ENCODE measurements at regions not wholly inside any gene's neighbourhood (a gene's known extent, or its start where the extent isn't known, plus 50 kb on each side); places are given as distances from the start of the nearest gene placed in this dataset.

DNA sequence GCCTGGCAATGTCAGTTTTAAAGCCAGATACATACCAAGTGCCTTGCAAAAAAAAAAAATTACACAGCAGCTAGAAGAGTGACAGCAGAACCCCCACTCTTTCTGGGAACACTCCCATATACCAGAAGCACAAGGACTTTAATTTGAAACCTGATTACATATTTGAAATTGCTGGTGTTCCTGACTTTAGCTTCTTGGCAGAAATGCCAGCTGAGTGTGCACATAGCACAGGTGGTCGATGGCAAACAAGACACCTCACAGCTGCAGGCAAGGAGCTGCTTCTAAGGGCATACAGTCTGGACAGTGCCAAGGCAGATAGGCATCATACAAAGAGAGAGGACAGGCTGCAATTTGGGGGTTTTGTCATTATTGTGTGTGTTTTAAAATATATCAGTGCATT lies 150.7 kb upstream of the SGK1 start:
- no peak for DNase-seq
- H3K27me3 Mint-ChIP-seq = no peaks in the 10 kb centered on the region
- intact Hi-C loops (cut with micrococcal nuclease) = no loop called here
- no peak overlapping the region for H3K4me3 Mint-ChIP-seq
- H3K36me3 Mint-ChIP-seq (ENCODE audit: low read depth) = no peaks in the 10 kb centered on the region
- H3K9me3 Mint-ChIP-seq = no peaks in the 10 kb centered on the region
- no peak overlapping the region for H3K27ac Mint-ChIP-seq
- peaks cover 11% of the 10 kb centered on the region for H3K4me1 Mint-ChIP-seq (ENCODE audit: low read depth)
- ChIA-PET CTCF (interaction anchor here (0.6 to 1.2 kb wide), 3 partner anchors 19 to 311 kb away, joined by 3 to 4 read pairs (median 3); no protein-coding TSS in a partner anchor), POLR2A (interaction anchor here (0.5 to 0.7 kb wide), 3 partner anchors 12 to 79 kb away, joined by 3 read pairs; no protein-coding TSS in a partner anchor)
- TF ChIP-seq, protein P1, sequence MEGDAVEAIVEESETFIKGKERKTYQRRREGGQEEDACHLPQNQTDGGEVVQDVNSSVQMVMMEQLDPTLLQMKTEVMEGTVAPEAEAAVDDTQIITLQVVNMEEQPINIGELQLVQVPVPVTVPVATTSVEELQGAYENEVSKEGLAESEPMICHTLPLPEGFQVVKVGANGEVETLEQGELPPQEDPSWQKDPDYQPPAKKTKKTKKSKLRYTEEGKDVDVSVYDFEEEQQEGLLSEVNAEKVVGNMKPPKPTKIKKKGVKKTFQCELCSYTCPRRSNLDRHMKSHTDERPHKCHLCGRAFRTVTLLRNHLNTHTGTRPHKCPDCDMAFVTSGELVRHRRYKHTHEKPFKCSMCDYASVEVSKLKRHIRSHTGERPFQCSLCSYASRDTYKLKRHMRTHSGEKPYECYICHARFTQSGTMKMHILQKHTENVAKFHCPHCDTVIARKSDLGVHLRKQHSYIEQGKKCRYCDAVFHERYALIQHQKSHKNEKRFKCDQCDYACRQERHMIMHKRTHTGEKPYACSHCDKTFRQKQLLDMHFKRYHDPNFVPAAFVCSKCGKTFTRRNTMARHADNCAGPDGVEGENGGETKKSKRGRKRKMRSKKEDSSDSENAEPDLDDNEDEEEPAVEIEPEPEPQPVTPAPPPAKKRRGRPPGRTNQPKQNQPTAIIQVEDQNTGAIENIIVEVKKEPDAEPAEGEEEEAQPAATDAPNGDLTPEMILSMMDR (IDR thresholded peaks at IDR 0.05) = no peak
- ATAC-seq = no peak

DNA sequence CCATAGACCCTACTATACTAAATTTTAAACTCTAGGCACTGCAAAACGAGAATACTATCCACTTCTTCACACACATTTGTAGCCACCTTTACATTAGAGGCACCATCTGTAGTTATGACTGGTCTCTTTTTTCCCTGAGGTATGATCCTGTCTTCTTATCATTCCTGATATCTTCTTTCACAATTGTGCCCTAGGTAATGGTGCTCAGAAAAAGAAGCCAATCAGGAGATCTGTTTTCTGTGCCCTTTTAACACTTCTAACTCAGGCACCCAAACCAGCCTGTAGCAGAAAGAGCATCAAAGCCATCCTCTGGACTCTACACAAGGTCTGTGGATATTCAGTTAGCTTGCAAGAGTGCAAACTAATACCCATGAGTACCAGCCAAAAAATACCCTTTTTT lies 149.7 kb upstream of the SGK1 start:
- ChIA-PET POLR2A (interaction anchor here (0.8 kb wide), 1 partner anchor 11 kb away, joined by 3 read pairs; no protein-coding TSS in a partner anchor), CTCF (interaction anchor here (0.7 kb wide), 1 partner anchor 64 kb away, joined by 3 read pairs; no protein-coding TSS in a partner anchor)
- H3K27me3 Mint-ChIP-seq = no peaks in the 10 kb centered on the region
- no peaks in the 10 kb centered on the region for H3K36me3 Mint-ChIP-seq (ENCODE audit: low read depth)
- H3K4me1 Mint-ChIP-seq (ENCODE audit: low read depth) = peaks cover 11% of the 10 kb centered on the region
- no peak overlapping the region for H3K27ac Mint-ChIP-seq
- intact Hi-C loops (cut with micrococcal nuclease) = no loop called here
- no peak overlapping the region for H3K4me3 Mint-ChIP-seq
- DNase-seq (no peak), ATAC-seq (no peak)
- no peaks in the 10 kb centered on the region for H3K9me3 Mint-ChIP-seq
- TF ChIP-seq, protein P1 (IDR thresholded peaks at IDR 0.05) = no peak

DNA sequence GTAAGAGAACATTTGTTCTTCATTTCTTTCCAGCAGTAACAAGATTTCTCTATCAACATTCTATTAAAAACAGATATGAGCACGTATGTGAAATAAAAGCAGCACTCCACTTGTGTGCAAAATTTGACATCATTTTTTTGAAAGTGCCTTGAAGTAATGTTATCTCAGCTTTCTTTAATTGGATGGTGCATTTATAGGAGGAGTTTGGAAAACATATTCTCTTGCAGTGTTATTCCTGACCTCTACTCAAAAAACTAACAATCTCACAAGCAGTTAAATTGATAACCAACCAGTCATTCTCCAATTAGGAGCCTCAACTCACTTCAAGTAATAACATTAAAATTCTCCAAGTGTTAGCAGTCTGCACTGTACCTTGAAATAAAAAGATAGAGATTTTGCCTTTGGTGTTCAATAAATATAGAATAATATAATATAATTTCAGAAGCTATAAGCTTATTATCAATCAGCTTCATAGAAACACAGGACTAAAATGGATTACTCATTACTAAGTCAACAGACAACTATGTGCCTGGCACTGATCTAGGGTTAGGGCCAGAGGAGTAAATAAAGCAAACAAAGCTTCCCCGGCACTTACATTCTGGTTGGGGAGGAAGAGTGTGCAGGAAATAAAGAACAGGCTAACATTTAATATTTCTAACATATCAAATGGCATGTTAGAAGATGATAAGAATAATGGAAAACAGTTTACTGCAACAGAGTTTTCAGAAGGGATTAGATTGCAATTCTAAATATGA lies 149.0 kb upstream of the SGK1 start:
- intact Hi-C loops (cut with micrococcal nuclease) = no loop called here
- ChIA-PET POLR2A (interaction anchor here (0.6 kb wide), 1 partner anchor 229 kb away, joined by 3 read pairs; no protein-coding TSS in a partner anchor), CTCF (interaction anchor here (1.2 kb wide), 1 partner anchor 30 kb away, joined by 4 read pairs; no protein-coding TSS in a partner anchor)
- DNase-seq = no peak
- TF ChIP-seq, protein P1 (IDR thresholded peaks at IDR 0.05) = no peak
- Mint-ChIP-seq H3K36me3 (ENCODE audit: low read depth) (no peaks in the 10 kb centered on the region), H3K9me3 (no peaks in the 10 kb centered on the region), H3K4me3 (no peak overlapping the region), H3K27me3 (no peaks in the 10 kb centered on the region), H3K4me1 (ENCODE audit: low read depth) (peaks cover 11% of the 10 kb centered on the region), H3K27ac (no peak overlapping the region)
- no peak for ATAC-seq

DNA sequence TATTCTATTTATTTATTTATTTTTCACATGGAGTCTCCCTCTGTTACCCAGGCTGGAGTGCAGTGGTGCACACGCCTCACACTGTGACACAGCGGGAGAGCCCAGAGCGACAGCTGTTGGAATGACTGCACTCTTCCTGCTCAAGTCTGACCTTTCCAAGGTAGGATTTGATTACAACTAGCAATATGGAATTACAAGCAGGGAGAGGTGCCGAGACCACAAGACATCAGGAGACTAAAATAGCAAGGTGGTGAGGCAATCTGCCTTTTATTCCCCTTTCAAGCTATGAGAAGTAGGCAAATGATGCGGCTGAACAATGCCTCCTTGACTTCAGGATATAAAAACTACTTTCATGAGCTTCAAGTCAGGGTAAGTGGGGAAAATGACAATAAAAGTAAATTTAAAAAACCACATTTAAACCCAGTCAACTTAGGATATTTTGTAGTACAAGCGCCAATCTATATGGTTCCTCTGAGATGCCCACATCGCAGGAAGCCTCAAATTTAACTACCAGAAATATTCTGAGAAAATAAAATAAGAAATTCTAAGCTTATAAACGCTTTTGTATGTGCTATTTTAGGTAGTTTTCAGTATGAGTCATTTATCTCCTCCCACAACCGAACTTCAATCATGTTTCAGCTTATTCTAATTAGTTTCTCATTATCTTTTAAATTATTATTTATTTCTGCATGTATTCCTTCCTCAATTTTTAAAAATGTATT lies 146.9 kb upstream of the SGK1 start:
- TF ChIP-seq, protein P1 (IDR thresholded peaks at IDR 0.05) = no peak
- POLR2A ChIA-PET = no interaction called here
- DNase-seq (no peak), ATAC-seq (no peak)
- H3K27me3 Mint-ChIP-seq = no peaks in the 10 kb centered on the region
- H3K4me1 Mint-ChIP-seq (ENCODE audit: low read depth) = peaks cover 11% of the 10 kb centered on the region
- H3K4me3 Mint-ChIP-seq = no peak overlapping the region
- H3K9me3 Mint-ChIP-seq = no peaks in the 10 kb centered on the region
- H3K36me3 Mint-ChIP-seq (ENCODE audit: low read depth) = no peaks in the 10 kb centered on the region
- CTCF ChIA-PET = interaction anchor here (1.0 to 1.8 kb wide), 6 partner anchors 9 to 176 kb away, joined by 3 to 6 read pairs (median 4); partner anchors contain the start of gene SGK1
- intact Hi-C loops (cut with micrococcal nuclease) = no loop called here
- no peak overlapping the region for H3K27ac Mint-ChIP-seq
